Activated B cell treated with CpG ODN at 0.5 μM for 24 hours (primary cell): ENCODE measurements at regions not wholly inside any gene's neighbourhood (a gene's known extent, or its start where the extent isn't known, plus 50 kb on each side); places are given as distances from the start of the nearest gene placed in this dataset.

Experiments used
- ATAC-seq: fragments of 200-7000 bp; cut with Tn5 transposase; one replicate; pipeline ENCODE4 v1.10.0; 2021; ENCODE audit warnings: low read depth, mild to moderate bottlenecking, moderate library complexity
- CTCF ChIA-PET: fragments of 350-600 bp; sonication (Branson Sonifier 250); formaldehyde crosslinking; loops from one replicate; lab custom pipeline; 2021; ENCODE audit warnings: antibody characterized with exemption; lab: Charles Lee
- POLR2A ChIA-PET: fragments of 350-600 bp; sonication (Branson Sonifier 250); formaldehyde crosslinking; loops from one replicate; lab custom pipeline; 2021; ENCODE audit warnings: antibody characterized with exemption; lab: Charles Lee
- DNase-seq: peaks from one replicate; pipeline ENCODE4 v3.0.0; 2022
- H3K27ac Mint-ChIP-seq: one replicate; pipeline ENCODE4 v1.8.0; 2020; ENCODE audit warnings: mixed read lengths
- H3K27me3 Mint-ChIP-seq: one replicate; pipeline ENCODE4 v1.8.0; 2021; ENCODE audit warnings: mixed read lengths
- H3K36me3 Mint-ChIP-seq: one replicate; pipeline ENCODE4 v1.8.0; 2021; ENCODE audit warnings: low read depth, mixed read lengths
- H3K4me1 Mint-ChIP-seq: one replicate; pipeline ENCODE4 v1.8.0; 2021; ENCODE audit warnings: mixed read lengths
- H3K4me3 Mint-ChIP-seq: one replicate; pipeline ENCODE4 v1.8.0; 2020; ENCODE audit warnings: mild to moderate bottlenecking, mixed read lengths
- H3K9me3 Mint-ChIP-seq: one replicate; pipeline ENCODE4 v1.8.0; 2020; ENCODE audit warnings: mixed read lengths
- CTCF ChIP-seq: fragments of 200-600 bp; IDR thresholded peaks from one replicate; pipeline ENCODE4 v1.8.0; 2022; ENCODE audit warnings: antibody characterized with exemption, mild to moderate bottlenecking
- intact Hi-C: fragments of 100-400 bp; cut with micrococcal nuclease; formaldehyde crosslinking; loops from one replicate; pipeline ENCODE4 v1.15.1; 2024

- POLR2A ChIA-PET, result no interaction called here
- intact Hi-C loops, result no loop called here
- no peaks in the 10 kb centered on the region for H3K4me1 Mint-ChIP-seq
Observed at GRCh38 chr18:6610466-6610865, 119.0 kb upstream of the ARHGAP28 start.

DNA sequence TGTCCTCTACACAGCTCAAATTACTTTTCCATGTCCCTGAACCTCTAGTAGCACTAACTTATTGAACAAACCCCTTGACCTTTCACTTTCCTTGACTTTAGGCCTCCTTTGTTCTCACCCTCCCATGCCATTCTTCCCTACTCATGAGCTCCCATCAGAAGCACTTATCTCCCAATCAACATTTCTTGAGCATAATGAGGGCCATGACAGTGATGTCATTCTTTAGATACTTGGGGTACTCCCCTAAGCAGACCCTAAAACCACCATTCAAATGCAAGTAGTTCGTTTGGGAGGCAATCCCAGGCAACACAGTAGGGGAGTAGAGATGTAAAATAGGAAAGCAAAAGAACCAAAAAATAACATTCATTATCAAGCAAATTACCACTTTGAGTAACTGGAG, 115.9 kb upstream of the ARHGAP28 start:
- POLR2A ChIA-PET, result no interaction called here
- H3K9me3 Mint-ChIP-seq, result no peaks in the 10 kb centered on the region
- H3K36me3 Mint-ChIP-seq, result no peaks in the 10 kb centered on the region
- intact Hi-C loops, result no loop called here
- no peaks in the 10 kb centered on the region for H3K4me1 Mint-ChIP-seq
- H3K4me3 Mint-ChIP-seq, result no peak overlapping the region
- ATAC-seq, result no peak
- no peak for DNase-seq
- no peaks in the 10 kb centered on the region for H3K27me3 Mint-ChIP-seq
- CTCF ChIA-PET, result no interaction called here
- no peak for TF ChIP-seq CTCF
- H3K27ac Mint-ChIP-seq, result no peak overlapping the region

More at GRCh38 chr18:6610466-6610865, 119.0 kb upstream of the ARHGAP28 start:
- no peak for DNase-seq
- H3K4me3 Mint-ChIP-seq, result no peak overlapping the region
- CTCF ChIA-PET, result interaction anchor here (0.6 kb wide), 1 partner anchor 100 kb away, joined by 4 read pairs; no protein-coding TSS in a partner anchor
- no peaks in the 10 kb centered on the region for H3K36me3 Mint-ChIP-seq
- TF ChIP-seq CTCF, result no peak
- ATAC-seq, result no peak
- H3K9me3 Mint-ChIP-seq, result no peaks in the 10 kb centered on the region
- H3K27ac Mint-ChIP-seq, result no peak overlapping the region
- no peaks in the 10 kb centered on the region for H3K27me3 Mint-ChIP-seq

- Mint-ChIP-seq H3K27me3 (no peaks in the 10 kb centered on the region), H3K4me1 (no peaks in the 10 kb centered on the region), H3K36me3 (no peaks in the 10 kb centered on the region), H3K9me3 (no peaks in the 10 kb centered on the region), H3K4me3 (no peak overlapping the region), H3K27ac (no peak overlapping the region)
- ATAC-seq, result no peak
- DNase-seq, result no peak
- intact Hi-C loops, result no loop called here
- POLR2A ChIA-PET, result no interaction called here
- CTCF ChIA-PET, result no interaction called here
- TF ChIP-seq CTCF, result no peak
Observed at GRCh38 chr18:6614952-6615351, 114.6 kb upstream of the ARHGAP28 start.

- no peak overlapping the region for H3K27ac Mint-ChIP-seq
- H3K4me1 Mint-ChIP-seq, result no peaks in the 10 kb centered on the region
- TF ChIP-seq CTCF, result no peak
- no peaks in the 10 kb centered on the region for H3K27me3 Mint-ChIP-seq
- no peaks in the 10 kb centered on the region for H3K36me3 Mint-ChIP-seq
- intact Hi-C loops, result no loop called here
- ChIA-PET POLR2A (no interaction called here), CTCF (no interaction called here)
- H3K4me3 Mint-ChIP-seq, result no peak overlapping the region
- no peak for ATAC-seq
- no peak for DNase-seq
- H3K9me3 Mint-ChIP-seq, result no peaks in the 10 kb centered on the region
Observed at GRCh38 chr18:6616981-6617380, 112.5 kb upstream of the ARHGAP28 start.

DNA sequence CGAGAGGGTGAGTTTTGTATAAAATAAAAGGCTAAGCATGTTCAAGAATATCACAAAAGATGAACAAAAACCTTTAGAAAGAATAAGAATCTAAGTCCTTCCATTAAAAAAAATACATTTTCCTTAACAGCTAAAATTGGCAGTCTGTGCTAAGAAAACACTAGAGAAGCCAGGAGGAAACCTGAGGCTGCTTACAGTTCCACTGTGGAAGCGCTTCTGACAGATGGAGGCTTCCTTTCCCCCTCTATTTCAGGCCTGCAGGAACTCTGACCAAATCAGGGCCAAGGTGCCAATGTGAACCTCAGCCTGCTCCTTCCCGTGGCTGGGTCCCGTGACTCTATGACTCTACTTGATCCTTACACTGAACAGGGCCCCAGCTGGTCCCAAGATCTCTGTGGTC, 108.1 kb upstream of the ARHGAP28 start:
- ChIA-PET POLR2A (no interaction called here), CTCF (no interaction called here)
- no peak for TF ChIP-seq CTCF
- no peaks in the 10 kb centered on the region for H3K4me1 Mint-ChIP-seq
- H3K27ac Mint-ChIP-seq, result no peak overlapping the region
- H3K36me3 Mint-ChIP-seq, result no peaks in the 10 kb centered on the region
- no peaks in the 10 kb centered on the region for H3K27me3 Mint-ChIP-seq
- ATAC-seq (no peak), DNase-seq (no peak)
- H3K9me3 Mint-ChIP-seq, result no peaks in the 10 kb centered on the region
- no peak overlapping the region for H3K4me3 Mint-ChIP-seq
- intact Hi-C loops, result no loop called here
